ENCODE measurements at regions not wholly inside any gene's neighbourhood (a gene's known extent, or its start where the extent isn't known, plus 50 kb on each side); places are given as distances from the start of the nearest gene placed in this dataset.

DNA sequence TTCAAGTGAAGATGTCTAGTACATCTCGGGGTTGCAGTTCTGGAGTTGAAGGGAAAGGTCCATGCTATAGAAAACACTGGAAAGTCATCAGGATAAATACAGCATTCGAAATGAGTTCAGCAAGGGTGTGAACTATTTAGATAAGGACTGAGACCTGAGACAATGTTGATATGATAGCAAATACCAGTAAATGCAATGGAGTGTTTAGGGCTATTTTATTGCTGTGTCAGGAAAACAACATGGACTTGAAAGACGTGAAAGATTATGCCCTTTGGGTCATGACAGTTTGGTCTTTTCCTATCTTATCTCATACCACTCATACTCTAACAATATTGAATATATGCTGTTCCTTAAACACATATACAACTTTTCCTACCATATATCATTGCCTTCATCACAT is 1776.2 kb upstream of the SEL1L start:
- no peaks in the 10 kb centered on the region for H3K9me3 ChIP-seq (ENCODE audit: control insufficient read depth, insufficient read depth, low read length)
- no peak for DNase-seq (ENCODE audit: low read depth, low spot score)
- no peaks in the 10 kb centered on the region for H3K27me3 ChIP-seq (ENCODE audit: control insufficient read depth, insufficient read depth, low read length)
- ChIA-PET POLR2A (no interaction called here), CTCF (no interaction called here)
- no peak overlapping the region for H3K27ac ChIP-seq (ENCODE audit: low read depth, low read length)
- TF ChIP-seq, protein P1, sequence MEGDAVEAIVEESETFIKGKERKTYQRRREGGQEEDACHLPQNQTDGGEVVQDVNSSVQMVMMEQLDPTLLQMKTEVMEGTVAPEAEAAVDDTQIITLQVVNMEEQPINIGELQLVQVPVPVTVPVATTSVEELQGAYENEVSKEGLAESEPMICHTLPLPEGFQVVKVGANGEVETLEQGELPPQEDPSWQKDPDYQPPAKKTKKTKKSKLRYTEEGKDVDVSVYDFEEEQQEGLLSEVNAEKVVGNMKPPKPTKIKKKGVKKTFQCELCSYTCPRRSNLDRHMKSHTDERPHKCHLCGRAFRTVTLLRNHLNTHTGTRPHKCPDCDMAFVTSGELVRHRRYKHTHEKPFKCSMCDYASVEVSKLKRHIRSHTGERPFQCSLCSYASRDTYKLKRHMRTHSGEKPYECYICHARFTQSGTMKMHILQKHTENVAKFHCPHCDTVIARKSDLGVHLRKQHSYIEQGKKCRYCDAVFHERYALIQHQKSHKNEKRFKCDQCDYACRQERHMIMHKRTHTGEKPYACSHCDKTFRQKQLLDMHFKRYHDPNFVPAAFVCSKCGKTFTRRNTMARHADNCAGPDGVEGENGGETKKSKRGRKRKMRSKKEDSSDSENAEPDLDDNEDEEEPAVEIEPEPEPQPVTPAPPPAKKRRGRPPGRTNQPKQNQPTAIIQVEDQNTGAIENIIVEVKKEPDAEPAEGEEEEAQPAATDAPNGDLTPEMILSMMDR (IDR thresholded peaks at IDR 0.05; ENCODE audit: low read depth, low read length), result no peak
- H3K4me3 ChIP-seq (ENCODE audit: low read depth, low read length), result no peak overlapping the region

DNA sequence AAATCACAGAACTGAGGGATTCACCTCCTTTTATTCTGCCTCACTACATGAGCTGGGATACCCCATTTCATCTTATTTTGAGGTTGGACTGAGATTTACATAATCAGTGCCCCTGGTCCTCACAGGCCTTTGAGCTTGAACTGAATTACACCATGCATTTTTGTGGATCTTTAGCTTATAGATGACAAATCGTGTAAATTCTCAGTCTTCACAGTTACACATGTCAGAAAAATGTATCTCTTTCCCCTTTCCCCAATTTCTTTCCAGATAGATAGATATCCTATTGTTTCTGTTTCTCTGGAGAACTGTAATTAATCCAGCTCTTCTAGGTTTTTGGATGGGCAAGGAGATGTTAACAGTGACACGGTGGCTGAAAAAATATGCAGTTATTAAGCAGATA is 1778.9 kb upstream of the SEL1L start:
- no peak for DNase-seq (ENCODE audit: low read depth, low spot score)
- CTCF ChIA-PET, result interaction anchor here (1.6 kb wide), 1 partner anchor 11 kb away, joined by 7 read pairs; no protein-coding TSS in a partner anchor
- TF ChIP-seq, protein P1 (IDR thresholded peaks at IDR 0.05; ENCODE audit: low read depth, low read length), result no peak
- H3K27ac ChIP-seq (ENCODE audit: low read depth, low read length), result no peak overlapping the region
- POLR2A ChIA-PET, result no interaction called here
- no peaks in the 10 kb centered on the region for H3K27me3 ChIP-seq (ENCODE audit: control insufficient read depth, insufficient read depth, low read length)
- H3K4me3 ChIP-seq (ENCODE audit: low read depth, low read length), result no peak overlapping the region
- no peaks in the 10 kb centered on the region for H3K9me3 ChIP-seq (ENCODE audit: control insufficient read depth, insufficient read depth, low read length)

GRCh38 chr14:83314764-83315163 is 1781.1 kb upstream of the SEL1L start:
- Histone ChIP-seq H3K4me3 (ENCODE audit: low read depth, low read length) (no peak overlapping the region), H3K27ac (ENCODE audit: low read depth, low read length) (no peak overlapping the region), H3K27me3 (ENCODE audit: control insufficient read depth, insufficient read depth, low read length) (no peaks in the 10 kb centered on the region), H3K9me3 (ENCODE audit: control insufficient read depth, insufficient read depth, low read length) (no peaks in the 10 kb centered on the region)
- TF ChIP-seq, protein P1 (IDR thresholded peaks at IDR 0.05; ENCODE audit: low read depth, low read length), result no peak
- POLR2A ChIA-PET, result no interaction called here
- no peak for DNase-seq (ENCODE audit: low read depth, low spot score)
- CTCF ChIA-PET, result interaction anchor here (1.0 kb wide), 1 partner anchor 15 kb away, joined by 4 read pairs; no protein-coding TSS in a partner anchor

- Histone ChIP-seq H3K27me3 (ENCODE audit: control insufficient read depth, insufficient read depth, low read length) (no peaks in the 10 kb centered on the region), H3K9me3 (ENCODE audit: control insufficient read depth, insufficient read depth, low read length) (no peaks in the 10 kb centered on the region), H3K4me3 (ENCODE audit: low read depth, low read length) (no peak overlapping the region), H3K27ac (ENCODE audit: low read depth, low read length) (no peak overlapping the region)
- no peak for DNase-seq (ENCODE audit: low read depth, low spot score)
- POLR2A ChIA-PET, result no interaction called here
- CTCF ChIA-PET, result no interaction called here
- TF ChIP-seq, protein P1 (IDR thresholded peaks at IDR 0.05; ENCODE audit: low read depth, low read length), result no peak
Measured at GRCh38 chr14:83316356-83316755, 1782.7 kb upstream of the SEL1L start.

GRCh38 chr14:83320837-83321236 is 1787.2 kb upstream of the SEL1L start:
- ChIA-PET CTCF (interaction anchor here (1.1 kb wide), 1 partner anchor 20 kb away, joined by 4 read pairs; no protein-coding TSS in a partner anchor), POLR2A (no interaction called here)
- DNase-seq (ENCODE audit: low read depth, low spot score), result no peak
- Histone ChIP-seq H3K27ac (ENCODE audit: low read depth, low read length) (no peak overlapping the region), H3K4me3 (ENCODE audit: low read depth, low read length) (no peak overlapping the region), H3K27me3 (ENCODE audit: control insufficient read depth, insufficient read depth, low read length) (no peaks in the 10 kb centered on the region), H3K9me3 (ENCODE audit: control insufficient read depth, insufficient read depth, low read length) (no peaks in the 10 kb centered on the region)
- TF ChIP-seq, protein P1 (IDR thresholded peaks at IDR 0.05; ENCODE audit: low read depth, low read length), result no peak
